ENCODE measurements at regions not wholly inside any gene's neighbourhood (a gene's known extent, or its start where the extent isn't known, plus 50 kb on each side); places are given as distances from the start of the nearest gene placed in this dataset.

- ATAC-seq (replicated peaks): no peak
- no peaks in the 10 kb centered on the region for H3K4me1 Mint-ChIP-seq (ENCODE audit: low read depth in 2 of 2)
- H3K27me3 Mint-ChIP-seq: peaks cover under 1 to 4% of the 10 kb centered on the region in 2 donors
- no peak overlapping the region for H3K4me3 Mint-ChIP-seq
- H3K36me3 Mint-ChIP-seq (ENCODE audit: insufficient read depth): no peaks in the 10 kb centered on the region
- H3K27ac Mint-ChIP-seq: no peak overlapping the region
- DNase-seq: no peak
- no peaks in the 10 kb centered on the region for H3K9me3 Mint-ChIP-seq
Observed at GRCh38 chr12:91507754-91508153, 325.1 kb upstream of the DCN start.

GRCh38 chr12:91506452-91506851 is 323.8 kb upstream of the DCN start:
- no peaks in the 10 kb centered on the region for H3K4me1 Mint-ChIP-seq (ENCODE audit: low read depth in 2 of 2)
- H3K36me3 Mint-ChIP-seq (ENCODE audit: insufficient read depth): no peaks in the 10 kb centered on the region
- no peaks in the 10 kb centered on the region for H3K9me3 Mint-ChIP-seq
- H3K4me3 Mint-ChIP-seq: no peak overlapping the region
- ATAC-seq (replicated peaks) (no peak), DNase-seq (no peak)
- peaks cover 0 to 8% of the 10 kb centered on the region in 2 donors for H3K27me3 Mint-ChIP-seq
- H3K27ac Mint-ChIP-seq: no peak overlapping the region

- H3K4me1 Mint-ChIP-seq (ENCODE audit: low read depth in 2 of 2): no peaks in the 10 kb centered on the region
- no peaks in the 10 kb centered on the region for H3K9me3 Mint-ChIP-seq
- H3K27ac Mint-ChIP-seq: no peak overlapping the region
- H3K4me3 Mint-ChIP-seq: no peak overlapping the region
- no peak for ATAC-seq (replicated peaks)
- peaks cover 0 to 8% of the 10 kb centered on the region in 2 donors for H3K27me3 Mint-ChIP-seq
- no peak for DNase-seq
- no peaks in the 10 kb centered on the region for H3K36me3 Mint-ChIP-seq (ENCODE audit: insufficient read depth)
Observed at GRCh38 chr12:91505006-91505405, 322.4 kb upstream of the DCN start.

GRCh38 chr12:91502208-91502607 is 319.6 kb upstream of the DCN start:
- Mint-ChIP-seq H3K27ac (no peak overlapping the region), H3K27me3 (peaks cover 0 to 8% of the 10 kb centered on the region in 2 donors), H3K4me1 (ENCODE audit: low read depth in 2 of 2) (no peaks in the 10 kb centered on the region), H3K36me3 (ENCODE audit: insufficient read depth) (no peaks in the 10 kb centered on the region), H3K4me3 (no peak overlapping the region), H3K9me3 (no peaks in the 10 kb centered on the region)
- DNase-seq (no peak), ATAC-seq (replicated peaks) (no peak)

GRCh38 chr12:91496337-91496736 is 313.7 kb upstream of the DCN start:
- no peak overlapping the region for H3K27ac Mint-ChIP-seq
- ATAC-seq (replicated peaks) (no peak), DNase-seq (no peak)
- H3K36me3 Mint-ChIP-seq (ENCODE audit: insufficient read depth): no peaks in the 10 kb centered on the region
- H3K27me3 Mint-ChIP-seq: peaks cover 0 to 11% of the 10 kb centered on the region in 2 donors
- no peak overlapping the region for H3K4me3 Mint-ChIP-seq
- no peaks in the 10 kb centered on the region for H3K9me3 Mint-ChIP-seq
- H3K4me1 Mint-ChIP-seq (ENCODE audit: low read depth in 2 of 2): no peaks in the 10 kb centered on the region

- no peaks in the 10 kb centered on the region for H3K9me3 Mint-ChIP-seq
- DNase-seq (no peak), ATAC-seq (replicated peaks) (no peak)
- no peak overlapping the region for H3K27ac Mint-ChIP-seq
- no peaks in the 10 kb centered on the region for H3K4me1 Mint-ChIP-seq (ENCODE audit: low read depth in 2 of 2)
- no peak overlapping the region for H3K4me3 Mint-ChIP-seq
- H3K27me3 Mint-ChIP-seq: peaks cover 0 to 11% of the 10 kb centered on the region in 2 donors
- H3K36me3 Mint-ChIP-seq (ENCODE audit: insufficient read depth): no peaks in the 10 kb centered on the region
Observed at GRCh38 chr12:91493308-91493707, 310.7 kb upstream of the DCN start.

GRCh38 chr12:91492648-91493047 is 310.0 kb upstream of the DCN start:
- Mint-ChIP-seq H3K4me3 (no peak overlapping the region), H3K36me3 (ENCODE audit: insufficient read depth) (no peaks in the 10 kb centered on the region), H3K9me3 (no peaks in the 10 kb centered on the region), H3K27me3 (peaks cover under 1 to 11% of the 10 kb centered on the region in 2 donors), H3K27ac (no peak overlapping the region), H3K4me1 (ENCODE audit: low read depth in 2 of 2) (no peaks in the 10 kb centered on the region)
- no peak for ATAC-seq (replicated peaks)
- DNase-seq: no peak

- H3K9me3 Mint-ChIP-seq: no peaks in the 10 kb centered on the region
- H3K4me3 Mint-ChIP-seq: no peak overlapping the region
- no peaks in the 10 kb centered on the region for H3K4me1 Mint-ChIP-seq (ENCODE audit: low read depth in 2 of 2)
- peaks cover 19 to 23% of the 10 kb centered on the region in 2 donors for H3K27me3 Mint-ChIP-seq
- H3K36me3 Mint-ChIP-seq (ENCODE audit: insufficient read depth): no peaks in the 10 kb centered on the region
- no peak overlapping the region for H3K27ac Mint-ChIP-seq
- ATAC-seq (replicated peaks) (no peak), DNase-seq (no peak)
Observed at GRCh38 chr12:91490667-91491311, 308.2 kb upstream of the DCN start.

- H3K9me3 Mint-ChIP-seq: no peaks in the 10 kb centered on the region
- H3K27ac Mint-ChIP-seq: no peak overlapping the region
- H3K4me1 Mint-ChIP-seq (ENCODE audit: low read depth in 2 of 2): no peaks in the 10 kb centered on the region
- DNase-seq (no peak), ATAC-seq (replicated peaks) (no peak)
- H3K36me3 Mint-ChIP-seq (ENCODE audit: insufficient read depth): no peaks in the 10 kb centered on the region
- no peak overlapping the region for H3K4me3 Mint-ChIP-seq
- H3K27me3 Mint-ChIP-seq: peaks cover 20 to 26% of the 10 kb centered on the region in 2 donors
Observed at GRCh38 chr12:91483471-91483985, 300.9 kb upstream of the DCN start.

- Mint-ChIP-seq H3K4me3 (no peak overlapping the region), H3K27ac (no peak overlapping the region), H3K9me3 (no peaks in the 10 kb centered on the region), H3K36me3 (ENCODE audit: insufficient read depth) (no peaks in the 10 kb centered on the region), H3K27me3 (peaks cover 15 to 26% of the 10 kb centered on the region in 2 donors), H3K4me1 (ENCODE audit: low read depth in 2 of 2) (no peaks in the 10 kb centered on the region)
- no peak for ATAC-seq (replicated peaks)
- DNase-seq: no peak
Observed at GRCh38 chr12:91482231-91482630, 299.6 kb upstream of the DCN start.

- no peak for DNase-seq
- no peak overlapping the region for H3K27ac Mint-ChIP-seq
- no peaks in the 10 kb centered on the region for H3K9me3 Mint-ChIP-seq
- H3K4me1 Mint-ChIP-seq (ENCODE audit: low read depth in 2 of 2): no peaks in the 10 kb centered on the region
- H3K27me3 Mint-ChIP-seq: peaks cover 20 to 38% of the 10 kb centered on the region in 2 donors
- no peak overlapping the region for H3K4me3 Mint-ChIP-seq
- no peak for ATAC-seq (replicated peaks)
- H3K36me3 Mint-ChIP-seq (ENCODE audit: insufficient read depth): no peaks in the 10 kb centered on the region
Observed at GRCh38 chr12:91478500-91478899, 295.9 kb upstream of the DCN start.

- H3K27me3 Mint-ChIP-seq: peaks cover under 1 to 10% of the 10 kb centered on the region in 2 donors
- H3K36me3 Mint-ChIP-seq (ENCODE audit: insufficient read depth): no peaks in the 10 kb centered on the region
- no peak for DNase-seq
- H3K4me3 Mint-ChIP-seq: no peak overlapping the region
- no peak for ATAC-seq (replicated peaks)
- H3K4me1 Mint-ChIP-seq (ENCODE audit: low read depth in 2 of 2): peaks cover 0 to 3% of the 10 kb centered on the region in 2 donors
- no peak overlapping the region for H3K27ac Mint-ChIP-seq
- H3K9me3 Mint-ChIP-seq: no peaks in the 10 kb centered on the region
Observed at GRCh38 chr12:91467686-91468085, 285.1 kb upstream of the DCN start.

GRCh38 chr12:91461061-91461460 is 278.4 kb upstream of the DCN start:
- no peak overlapping the region for H3K27ac Mint-ChIP-seq
- ATAC-seq (replicated peaks): no peak
- H3K27me3 Mint-ChIP-seq: peaks cover 22 to 29% of the 10 kb centered on the region in 2 donors
- H3K4me1 Mint-ChIP-seq (ENCODE audit: low read depth in 2 of 2): peaks cover 0 to 3% of the 10 kb centered on the region in 2 donors
- DNase-seq: no peak
- H3K36me3 Mint-ChIP-seq (ENCODE audit: insufficient read depth): peaks cover 4% of the 10 kb centered on the region
- no peak overlapping the region for H3K4me3 Mint-ChIP-seq
- H3K9me3 Mint-ChIP-seq: no peaks in the 10 kb centered on the region

- peaks cover 22 to 33% of the 10 kb centered on the region in 2 donors for H3K27me3 Mint-ChIP-seq
- peaks cover 0 to 3% of the 10 kb centered on the region in 2 donors for H3K4me1 Mint-ChIP-seq (ENCODE audit: low read depth in 2 of 2)
- no peaks in the 10 kb centered on the region for H3K9me3 Mint-ChIP-seq
- peaks cover 4% of the 10 kb centered on the region for H3K36me3 Mint-ChIP-seq (ENCODE audit: insufficient read depth)
- ATAC-seq (replicated peaks) (no peak), DNase-seq (no peak)
- no peak overlapping the region for H3K27ac Mint-ChIP-seq
- no peak overlapping the region for H3K4me3 Mint-ChIP-seq
Observed at GRCh38 chr12:91460469-91460868, 277.9 kb upstream of the DCN start.
